Activated naive CD4-positive, alpha-beta T cell treated with anti-CD3 and anti-CD28 coated beads for 36 hours (primary cell): ENCODE measurements at regions not wholly inside any gene's neighbourhood (a gene's known extent, or its start where the extent isn't known, plus 50 kb on each side); places are given as distances from the start of the nearest gene placed in this dataset.
A peak's percentile ranks its signal among the peaks of the same experiment; 100 is the strongest.

Experiments used
- CTCF ChIA-PET: fragments of 350-600 bp; sonication (Branson Sonifier 250); formaldehyde crosslinking; loops from one replicate; lab custom pipeline; 2021; ENCODE audit warnings: antibody characterized with exemption; lab: Charles Lee
- DNase-seq: peaks from one replicate; pipeline ENCODE4 v3.0.0-alpha.2; 2020
- H3K27ac Mint-ChIP-seq: one replicate; pipeline ENCODE4 v1.8.0; 2021; ENCODE audit warnings: mild to moderate bottlenecking, mixed read lengths
- H3K27me3 Mint-ChIP-seq: one replicate; pipeline ENCODE4 v1.8.0; 2021; ENCODE audit warnings: low read depth, mixed read lengths
- H3K36me3 Mint-ChIP-seq: one replicate; pipeline ENCODE4 v1.8.0; 2021; ENCODE audit warnings: low read depth, mixed read lengths
- H3K4me1 Mint-ChIP-seq: one replicate; pipeline ENCODE4 v1.8.0; 2021; ENCODE audit warnings: low read depth, mixed read lengths
- H3K4me3 Mint-ChIP-seq: one replicate; pipeline ENCODE4 v1.8.0; 2021; ENCODE audit warnings: mild to moderate bottlenecking, moderate library complexity, mixed read lengths
- H3K9me3 Mint-ChIP-seq: one replicate; pipeline ENCODE4 v1.8.0; 2021; ENCODE audit warnings: mixed read lengths
- intact Hi-C: fragments of 100-400 bp; cut with micrococcal nuclease; formaldehyde crosslinking; loops from one replicate; pipeline ENCODE4 v1.15.1; 2023

- no peak overlapping the region for H3K27ac Mint-ChIP-seq
- peaks cover 13% of the 10 kb centered on the region for H3K4me1 Mint-ChIP-seq
- no peaks in the 10 kb centered on the region for H3K36me3 Mint-ChIP-seq
- no peak for DNase-seq
- H3K9me3 Mint-ChIP-seq: no peaks in the 10 kb centered on the region
- CTCF ChIA-PET: interaction anchor here (0.7 kb wide), 1 partner anchor 22 kb away, joined by 3 read pairs; no protein-coding TSS in a partner anchor
- no peaks in the 10 kb centered on the region for H3K27me3 Mint-ChIP-seq
- no peak overlapping the region for H3K4me3 Mint-ChIP-seq
- intact Hi-C loops: loop anchor here (5.0 kb wide), 1 partner anchor 177 kb away; the partner anchor contains the start of gene FMR1
Observed at GRCh38 chrX:147735364-147735763, 176.4 kb upstream of the FMR1 start.

- H3K4me1 Mint-ChIP-seq: peaks cover 16% of the 10 kb centered on the region
- H3K36me3 Mint-ChIP-seq: no peaks in the 10 kb centered on the region
- H3K4me3 Mint-ChIP-seq: no peak overlapping the region
- no peaks in the 10 kb centered on the region for H3K9me3 Mint-ChIP-seq
- no peak for DNase-seq
- intact Hi-C loops: loop anchor here (5.0 kb wide), 1 partner anchor 176 kb away; the partner anchor contains the start of gene FMR1
- CTCF ChIA-PET: no interaction called here
- peaks cover 3% of the 10 kb centered on the region for H3K27me3 Mint-ChIP-seq
- no peak overlapping the region for H3K27ac Mint-ChIP-seq
Observed at GRCh38 chrX:147736045-147736444, 175.7 kb upstream of the FMR1 start.

GRCh38 chrX:147737690-147738089 is 174.0 kb upstream of the FMR1 start:
- no peak for DNase-seq
- Mint-ChIP-seq H3K36me3 (no peaks in the 10 kb centered on the region), H3K27me3 (peaks cover 3% of the 10 kb centered on the region), H3K4me3 (no peak overlapping the region), H3K9me3 (no peaks in the 10 kb centered on the region), H3K4me1 (peaks cover 19% of the 10 kb centered on the region), H3K27ac (no peak overlapping the region)
- CTCF ChIA-PET: no interaction called here
- intact Hi-C loops: loop anchor here (5.0 kb wide), 1 partner anchor 175 kb away; the partner anchor contains the start of gene FMR1

- Mint-ChIP-seq H3K27ac (peak overlapping the region; percentile 48), H3K4me3 (no peak overlapping the region), H3K9me3 (no peaks in the 10 kb centered on the region), H3K4me1 (peaks cover 19% of the 10 kb centered on the region), H3K36me3 (no peaks in the 10 kb centered on the region), H3K27me3 (peaks cover 3% of the 10 kb centered on the region)
- intact Hi-C loops: loop anchor here (5.0 kb wide), 1 partner anchor 174 kb away; the partner anchor contains the start of gene FMR1
- peak; percentile 8 for DNase-seq
- CTCF ChIA-PET: no interaction called here
Observed at GRCh38 chrX:147738265-147738664, 173.5 kb upstream of the FMR1 start.

GRCh38 chrX:147739196-147739595 is 172.5 kb upstream of the FMR1 start:
- intact Hi-C loops: loop anchor here (5.0 kb wide), 1 partner anchor 173 kb away; the partner anchor contains the start of gene FMR1
- peaks cover 19% of the 10 kb centered on the region for H3K4me1 Mint-ChIP-seq
- DNase-seq: no peak
- H3K9me3 Mint-ChIP-seq: no peaks in the 10 kb centered on the region
- no peaks in the 10 kb centered on the region for H3K36me3 Mint-ChIP-seq
- CTCF ChIA-PET: no interaction called here
- no peak overlapping the region for H3K4me3 Mint-ChIP-seq
- H3K27ac Mint-ChIP-seq: no peak overlapping the region
- H3K27me3 Mint-ChIP-seq: peaks cover 3% of the 10 kb centered on the region

GRCh38 chrX:147741776-147742175 is 169.9 kb upstream of the FMR1 start:
- intact Hi-C loops: no loop called here
- H3K4me1 Mint-ChIP-seq: peaks cover 19% of the 10 kb centered on the region
- no peak overlapping the region for H3K4me3 Mint-ChIP-seq
- CTCF ChIA-PET: no interaction called here
- DNase-seq: no peak
- H3K36me3 Mint-ChIP-seq: no peaks in the 10 kb centered on the region
- H3K27ac Mint-ChIP-seq: no peak overlapping the region
- peaks cover 7% of the 10 kb centered on the region for H3K27me3 Mint-ChIP-seq
- no peaks in the 10 kb centered on the region for H3K9me3 Mint-ChIP-seq

GRCh38 chrX:147749308-147749707 is 162.4 kb upstream of the FMR1 start:
- CTCF ChIA-PET: no interaction called here
- H3K4me3 Mint-ChIP-seq: no peak overlapping the region
- no peaks in the 10 kb centered on the region for H3K9me3 Mint-ChIP-seq
- no peak overlapping the region for H3K27ac Mint-ChIP-seq
- no peaks in the 10 kb centered on the region for H3K4me1 Mint-ChIP-seq
- intact Hi-C loops: no loop called here
- no peak for DNase-seq
- H3K27me3 Mint-ChIP-seq: peaks cover 7% of the 10 kb centered on the region
- no peaks in the 10 kb centered on the region for H3K36me3 Mint-ChIP-seq

- Mint-ChIP-seq H3K27ac (no peak overlapping the region), H3K4me1 (no peaks in the 10 kb centered on the region), H3K27me3 (no peaks in the 10 kb centered on the region), H3K36me3 (no peaks in the 10 kb centered on the region), H3K9me3 (no peaks in the 10 kb centered on the region), H3K4me3 (no peak overlapping the region)
- CTCF ChIA-PET: no interaction called here
- intact Hi-C loops: no loop called here
- DNase-seq: no peak
Observed at GRCh38 chrX:147757750-147758149, 154.0 kb upstream of the FMR1 start.

- no peak for DNase-seq
- no peaks in the 10 kb centered on the region for H3K27me3 Mint-ChIP-seq
- CTCF ChIA-PET: interaction anchor here (0.7 kb wide), 1 partner anchor 118 kb away, joined by 3 read pairs; no protein-coding TSS in a partner anchor
- H3K4me1 Mint-ChIP-seq: peaks cover 7% of the 10 kb centered on the region
- no peak overlapping the region for H3K27ac Mint-ChIP-seq
- intact Hi-C loops: no loop called here
- H3K4me3 Mint-ChIP-seq: no peak overlapping the region
- no peaks in the 10 kb centered on the region for H3K9me3 Mint-ChIP-seq
- H3K36me3 Mint-ChIP-seq: no peaks in the 10 kb centered on the region
Observed at GRCh38 chrX:147763131-147763530, 148.6 kb upstream of the FMR1 start.

GRCh38 chrX:147764868-147765267 is 146.9 kb upstream of the FMR1 start:
- H3K9me3 Mint-ChIP-seq: no peaks in the 10 kb centered on the region
- intact Hi-C loops: no loop called here
- no peak overlapping the region for H3K27ac Mint-ChIP-seq
- H3K36me3 Mint-ChIP-seq: no peaks in the 10 kb centered on the region
- DNase-seq: no peak
- no peaks in the 10 kb centered on the region for H3K27me3 Mint-ChIP-seq
- H3K4me3 Mint-ChIP-seq: no peak overlapping the region
- CTCF ChIA-PET: no interaction called here
- peaks cover 7% of the 10 kb centered on the region for H3K4me1 Mint-ChIP-seq

- no peak overlapping the region for H3K27ac Mint-ChIP-seq
Observed at GRCh38 chrX:147770858-147771257, 140.9 kb upstream of the FMR1 start.

GRCh38 chrX:147776988-147777387 is 134.7 kb upstream of the FMR1 start:
- no peaks in the 10 kb centered on the region for H3K4me1 Mint-ChIP-seq
- H3K36me3 Mint-ChIP-seq: no peaks in the 10 kb centered on the region
- no peaks in the 10 kb centered on the region for H3K27me3 Mint-ChIP-seq
- intact Hi-C loops: no loop called here
- H3K9me3 Mint-ChIP-seq: no peaks in the 10 kb centered on the region
- DNase-seq: no peak
- H3K27ac Mint-ChIP-seq: no peak overlapping the region
- no peak overlapping the region for H3K4me3 Mint-ChIP-seq
- CTCF ChIA-PET: no interaction called here

More at GRCh38 chrX:147770858-147771257, 140.9 kb upstream of the FMR1 start:
- Mint-ChIP-seq H3K27me3 (no peaks in the 10 kb centered on the region), H3K36me3 (no peaks in the 10 kb centered on the region), H3K4me3 (no peak overlapping the region), H3K9me3 (no peaks in the 10 kb centered on the region), H3K4me1 (no peaks in the 10 kb centered on the region)
- DNase-seq: no peak
- CTCF ChIA-PET: no interaction called here
- intact Hi-C loops: no loop called here

GRCh38 chrX:147779173-147779572 is 132.5 kb upstream of the FMR1 start:
- DNase-seq: no peak
- Mint-ChIP-seq H3K9me3 (no peaks in the 10 kb centered on the region), H3K4me3 (no peak overlapping the region), H3K36me3 (no peaks in the 10 kb centered on the region), H3K27ac (no peak overlapping the region), H3K27me3 (no peaks in the 10 kb centered on the region), H3K4me1 (no peaks in the 10 kb centered on the region)
- CTCF ChIA-PET: no interaction called here
- intact Hi-C loops: no loop called here
